Thyroid gland (tissue), 4 donors: ENCODE measurements at regions not wholly inside any gene's neighbourhood (a gene's known extent, or its start where the extent isn't known, plus 50 kb on each side); places are given as distances from the start of the nearest gene placed in this dataset.

ENCODE experiments used
- POLR2A ChIP-seq, 2 donors: fragments of 450-650 bp; IDR thresholded peaks; one replicate each; pipeline ENCODE4 v1.6.1; 2017; ENCODE audit warnings: antibody characterized with exemption in 2 of 2, mild to moderate bottlenecking in 2 of 2, moderate library complexity in 1 of 2
- TF ChIP-seq, protein P1 (sequence below), 6 experiments: fragments of 200-600 bp in 3 of 6; fragments of 450-650 bp in 3 of 6; sonication (generic) in 3 of 6; IDR thresholded peaks; one replicate each; pipeline ENCODE4 v1.5.1; 2016 to 2019; ENCODE audit warnings: antibody characterized with exemption in 6 of 6, mild to moderate bottlenecking in 2 of 6, inconsistent platforms in 1 of 6, moderate library complexity in 1 of 6

DNA sequence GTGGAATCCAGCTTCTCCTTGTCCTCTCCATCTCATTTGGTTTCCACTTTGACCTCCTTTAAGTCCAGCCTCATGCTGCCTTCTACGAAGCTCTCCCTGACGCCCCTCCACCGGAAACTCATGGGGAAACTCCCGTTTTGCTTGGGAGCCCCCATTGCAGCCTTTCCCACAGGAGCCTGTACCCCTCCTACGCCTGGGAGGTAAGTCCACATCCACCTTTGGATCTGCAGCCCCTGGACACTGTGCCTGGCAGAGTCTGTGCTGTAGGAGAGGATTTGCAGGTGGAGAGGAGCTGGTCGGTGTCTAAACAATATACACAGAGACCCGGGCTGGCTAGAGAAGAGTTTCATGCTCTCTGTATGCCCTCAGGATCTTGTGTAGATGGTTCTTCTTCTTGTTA, 296.1 kb downstream of the GLRX3 start:
- TF ChIP-seq, protein P1, sequence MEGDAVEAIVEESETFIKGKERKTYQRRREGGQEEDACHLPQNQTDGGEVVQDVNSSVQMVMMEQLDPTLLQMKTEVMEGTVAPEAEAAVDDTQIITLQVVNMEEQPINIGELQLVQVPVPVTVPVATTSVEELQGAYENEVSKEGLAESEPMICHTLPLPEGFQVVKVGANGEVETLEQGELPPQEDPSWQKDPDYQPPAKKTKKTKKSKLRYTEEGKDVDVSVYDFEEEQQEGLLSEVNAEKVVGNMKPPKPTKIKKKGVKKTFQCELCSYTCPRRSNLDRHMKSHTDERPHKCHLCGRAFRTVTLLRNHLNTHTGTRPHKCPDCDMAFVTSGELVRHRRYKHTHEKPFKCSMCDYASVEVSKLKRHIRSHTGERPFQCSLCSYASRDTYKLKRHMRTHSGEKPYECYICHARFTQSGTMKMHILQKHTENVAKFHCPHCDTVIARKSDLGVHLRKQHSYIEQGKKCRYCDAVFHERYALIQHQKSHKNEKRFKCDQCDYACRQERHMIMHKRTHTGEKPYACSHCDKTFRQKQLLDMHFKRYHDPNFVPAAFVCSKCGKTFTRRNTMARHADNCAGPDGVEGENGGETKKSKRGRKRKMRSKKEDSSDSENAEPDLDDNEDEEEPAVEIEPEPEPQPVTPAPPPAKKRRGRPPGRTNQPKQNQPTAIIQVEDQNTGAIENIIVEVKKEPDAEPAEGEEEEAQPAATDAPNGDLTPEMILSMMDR (IDR thresholded peaks at IDR 0.05), result no peak
- TF ChIP-seq POLR2A (IDR thresholded peaks at IDR 0.05), result no peak
